ENCODE measurements at regions not wholly inside any gene's neighbourhood (a gene's known extent, or its start where the extent isn't known, plus 50 kb on each side); places are given as distances from the start of the nearest gene placed in this dataset.

DNA sequence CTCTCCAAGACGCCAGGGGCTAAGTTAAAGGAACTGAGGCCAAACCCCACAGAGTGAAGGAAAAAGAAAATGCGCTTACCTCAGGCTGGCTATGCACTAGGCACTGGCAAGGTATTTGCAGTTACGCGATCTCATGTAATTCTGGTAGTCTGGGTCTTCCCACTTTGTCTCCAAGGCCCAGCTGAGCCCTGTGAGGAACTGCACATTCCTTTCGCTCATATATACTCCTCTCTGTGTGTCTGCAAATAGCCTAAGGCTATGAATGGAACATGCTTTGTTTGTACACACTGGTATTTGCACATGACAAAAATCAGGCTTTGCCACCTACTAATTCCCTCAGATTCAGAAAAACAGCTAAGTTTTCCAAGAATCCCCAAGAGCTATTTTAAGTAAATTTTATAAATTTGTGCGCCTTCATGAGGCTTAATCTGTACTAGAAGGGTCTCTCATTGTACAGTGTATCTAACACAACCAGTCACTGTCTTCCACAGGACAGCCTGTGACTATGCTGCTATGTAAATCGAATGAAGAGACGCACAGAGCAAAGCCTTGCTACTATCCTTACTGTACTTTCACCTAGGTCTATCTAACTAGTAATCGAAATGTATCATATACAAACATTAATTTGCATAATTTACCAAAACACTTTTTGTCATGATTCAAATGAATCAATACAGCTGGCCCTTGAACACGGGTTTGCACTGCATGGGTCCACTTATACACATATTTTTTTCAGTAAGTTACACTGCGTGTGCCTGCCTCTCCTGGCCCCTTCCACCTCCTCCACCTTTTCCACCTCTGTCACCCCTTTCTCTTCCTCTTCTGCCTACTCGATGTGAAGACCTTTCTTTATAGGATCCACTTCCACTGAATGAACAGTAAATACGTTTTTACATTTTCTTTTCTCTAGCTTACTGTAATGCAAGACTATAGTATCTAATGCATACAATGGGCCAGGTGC lies 87.0 kb downstream of the SIPA1L2 start:
- TF ChIP-seq CTCF (IDR thresholded peaks at IDR 0.05) (no peak), POLR2AphosphoS5 (IDR thresholded peaks at IDR 0.05; ENCODE audit: low read depth, low read length) (no peak), REST (IDR thresholded peaks at IDR 0.05; ENCODE audit: insufficient read depth in 1 of 2, low read depth in 2 of 2, low read length in 1 of 2) (no peak), SIN3A (IDR thresholded peaks at IDR 0.05; ENCODE audit: borderline replicate concordance, insufficient read depth, low read depth, low read length) (no peak), TCF7L2 (IDR thresholded peaks at IDR 0.05; ENCODE audit: low read depth, low read length) (no peak)
